ENCODE measurements at regions not wholly inside any gene's neighbourhood (a gene's known extent, or its start where the extent isn't known, plus 50 kb on each side); places are given as distances from the start of the nearest gene placed in this dataset.
"Not testable (repeated sequence)": the region's sequence is repeated elsewhere in the genome, so short reads cannot be mapped to it uniquely, and the experiment has no call there.

DNA sequence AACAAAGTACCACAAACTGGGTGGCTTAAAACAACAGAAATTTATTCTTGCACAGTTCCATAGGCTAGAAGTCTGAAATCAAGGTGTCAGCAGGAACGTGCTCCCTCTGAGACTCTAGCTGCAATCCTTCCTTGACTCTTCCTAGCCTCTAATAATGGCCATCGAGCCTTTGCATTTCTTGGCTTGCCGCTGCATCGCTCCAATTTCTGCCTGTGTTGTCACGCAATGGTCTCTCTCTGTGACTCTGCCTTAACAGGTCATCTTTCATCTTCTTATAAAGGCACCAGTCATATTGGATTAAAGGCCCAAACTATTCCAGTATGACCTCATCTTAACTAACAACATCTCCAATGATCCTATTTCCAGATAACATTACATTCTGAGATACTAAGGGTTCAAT lies 61.0 kb upstream of the FNDC3B start:
- H3K9me3 ChIP-seq (ENCODE audit: control insufficient read depth in 3 of 3, low read length in 3 of 3), result no peaks in the 10 kb centered on the region
- H3K9ac ChIP-seq (ENCODE audit: low read depth in 1 of 3, low read length in 3 of 3), result no peak overlapping the region
- no peaks in the 10 kb centered on the region for H3K27me3 ChIP-seq (ENCODE audit: control insufficient read depth in 3 of 3, insufficient read depth in 3 of 3, low read length in 3 of 3)
- no peak overlapping the region for H3K27ac ChIP-seq (ENCODE audit: low read depth, low read length)
- H3K4me3 ChIP-seq (ENCODE audit: low read length in 3 of 3), result no peak overlapping the region
- H3K36me3 ChIP-seq (ENCODE audit: control insufficient read depth in 3 of 3, insufficient read depth in 3 of 3, low read length in 3 of 3), result no peaks in the 10 kb centered on the region
- H3K4me1 ChIP-seq (ENCODE audit: control insufficient read depth in 3 of 3, insufficient read depth in 3 of 3, low read length in 3 of 3), result no peaks in the 10 kb centered on the region

DNA sequence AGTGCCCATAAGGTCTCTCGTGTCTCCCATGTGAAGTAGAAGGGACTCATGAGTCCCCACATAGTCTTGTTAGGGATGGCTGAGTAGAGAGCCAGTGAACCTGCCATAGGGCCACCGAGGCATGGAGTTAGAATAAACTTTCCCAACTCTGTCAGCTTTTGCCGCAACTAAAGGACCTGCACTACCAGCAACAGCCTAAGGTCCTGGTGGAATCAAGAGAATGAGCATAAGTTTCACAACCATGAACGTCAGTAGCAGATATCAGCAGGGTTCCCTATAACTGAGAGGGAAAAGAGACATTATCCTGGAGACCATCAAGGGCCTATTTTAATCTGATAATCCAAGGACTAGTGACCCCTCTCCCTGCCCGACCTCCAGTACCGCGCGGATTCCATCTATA lies 60.3 kb upstream of the FNDC3B start:
- no peak overlapping the region for H3K27ac ChIP-seq (ENCODE audit: low read depth, low read length)
- no peak overlapping the region for H3K4me3 ChIP-seq (ENCODE audit: low read length in 3 of 3)
- H3K9ac ChIP-seq (ENCODE audit: low read depth in 1 of 3, low read length in 3 of 3), result no peak overlapping the region
- H3K4me1 ChIP-seq (ENCODE audit: control insufficient read depth in 3 of 3, insufficient read depth in 3 of 3, low read length in 3 of 3), result no peaks in the 10 kb centered on the region
- H3K36me3 ChIP-seq (ENCODE audit: control insufficient read depth in 3 of 3, insufficient read depth in 3 of 3, low read length in 3 of 3), result no peaks in the 10 kb centered on the region
- no peaks in the 10 kb centered on the region for H3K27me3 ChIP-seq (ENCODE audit: control insufficient read depth in 3 of 3, insufficient read depth in 3 of 3, low read length in 3 of 3)
- H3K9me3 ChIP-seq (ENCODE audit: control insufficient read depth in 3 of 3, low read length in 3 of 3), result no peaks in the 10 kb centered on the region

DNA sequence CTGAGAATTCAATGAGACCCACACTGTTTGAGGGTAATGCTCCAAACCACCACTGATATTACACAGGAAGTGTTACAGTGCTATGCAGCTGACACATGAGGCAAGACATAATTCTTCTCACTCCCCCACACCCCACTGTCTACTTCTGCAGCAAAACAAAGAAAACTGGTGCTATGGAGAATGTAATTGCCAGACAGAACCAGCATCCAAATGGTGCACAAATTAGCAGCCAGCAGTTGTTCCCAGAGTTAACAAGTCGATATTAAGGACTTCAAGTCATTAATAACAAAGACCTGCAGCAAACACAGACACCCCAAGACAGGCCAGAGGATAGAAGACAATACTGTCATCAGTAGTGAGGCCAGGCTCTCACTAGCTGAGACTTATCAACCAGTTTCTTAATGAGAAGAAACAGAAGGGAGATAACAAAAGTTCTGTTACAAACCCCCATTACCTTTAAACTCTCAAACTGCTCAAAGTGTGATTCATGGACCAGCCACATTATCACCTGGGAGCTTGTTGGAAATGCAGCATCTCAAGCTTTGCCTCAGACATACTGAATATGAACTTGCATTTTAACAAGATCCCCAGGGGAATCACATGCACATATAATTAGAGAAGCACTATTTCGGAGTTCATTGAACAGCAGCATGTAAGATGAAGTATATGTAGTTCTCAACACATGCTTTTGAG lies 58.7 kb upstream of the FNDC3B start:
- Histone ChIP-seq H3K27me3 (ENCODE audit: control insufficient read depth in 3 of 3, insufficient read depth in 3 of 3, low read length in 3 of 3) (no peaks in the 10 kb centered on the region), H3K9me3 (ENCODE audit: control insufficient read depth in 3 of 3, low read length in 3 of 3) (no peaks in the 10 kb centered on the region), H3K9ac (ENCODE audit: low read depth in 1 of 3, low read length in 3 of 3) (no peak overlapping the region), H3K4me3 (ENCODE audit: low read length in 3 of 3) (no peak overlapping the region), H3K27ac (ENCODE audit: low read depth, low read length) (no peak overlapping the region), H3K4me1 (ENCODE audit: control insufficient read depth in 3 of 3, insufficient read depth in 3 of 3, low read length in 3 of 3) (no peaks in the 10 kb centered on the region), H3K36me3 (ENCODE audit: control insufficient read depth in 3 of 3, insufficient read depth in 3 of 3, low read length in 3 of 3) (no peaks in the 10 kb centered on the region)

- Histone ChIP-seq H3K27ac (ENCODE audit: low read depth, low read length) (no peak overlapping the region), H3K4me3 (ENCODE audit: low read length in 3 of 3) (no peak overlapping the region), H3K36me3 (ENCODE audit: control insufficient read depth in 3 of 3, insufficient read depth in 3 of 3, low read length in 3 of 3) (no peaks in the 10 kb centered on the region), H3K27me3 (ENCODE audit: control insufficient read depth in 3 of 3, insufficient read depth in 3 of 3, low read length in 3 of 3) (no peaks in the 10 kb centered on the region), H3K9ac (ENCODE audit: low read depth in 1 of 3, low read length in 3 of 3) (no peak overlapping the region), H3K4me1 (ENCODE audit: control insufficient read depth in 3 of 3, insufficient read depth in 3 of 3, low read length in 3 of 3) (no peaks in the 10 kb centered on the region), H3K9me3 (ENCODE audit: control insufficient read depth in 3 of 3, low read length in 3 of 3) (no peaks in the 10 kb centered on the region)
Observed at GRCh38 chr3:171981271-171981605, 58.1 kb upstream of the FNDC3B start.

DNA sequence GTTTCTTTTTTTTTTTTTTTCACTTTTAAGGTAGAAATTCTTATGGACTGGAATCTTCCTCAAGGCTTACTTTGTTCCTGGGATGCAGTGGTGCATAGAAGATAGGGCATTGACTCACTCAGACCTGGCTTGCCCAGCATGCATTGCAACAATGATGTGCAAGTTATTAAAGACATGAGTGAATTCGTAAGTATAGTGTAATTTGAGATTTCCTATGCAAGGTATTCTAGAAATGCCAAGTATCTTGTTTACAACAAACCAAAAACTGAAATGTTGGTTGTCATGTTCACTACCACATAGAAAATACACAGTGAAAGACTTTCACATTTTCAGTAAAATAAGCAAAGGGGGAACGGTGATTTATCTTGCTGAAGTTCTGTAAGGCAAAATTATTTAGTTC lies 56.5 kb upstream of the FNDC3B start:
- Histone ChIP-seq H3K27ac (ENCODE audit: low read depth, low read length) (no peak overlapping the region), H3K9me3 (ENCODE audit: control insufficient read depth in 3 of 3, low read length in 3 of 3) (no peaks in the 10 kb centered on the region), H3K4me1 (ENCODE audit: control insufficient read depth in 3 of 3, insufficient read depth in 3 of 3, low read length in 3 of 3) (no peaks in the 10 kb centered on the region)

GRCh38 chr3:171983685-171984084 lies 55.7 kb upstream of the FNDC3B start:
- H3K4me3 ChIP-seq (ENCODE audit: low read length in 3 of 3); H3K9ac ChIP-seq (ENCODE audit: low read depth in 1 of 3, low read length in 3 of 3); H3K4me1 ChIP-seq (ENCODE audit: control insufficient read depth in 3 of 3, insufficient read depth in 3 of 3, low read length in 3 of 3); H3K9me3 ChIP-seq (ENCODE audit: control insufficient read depth in 3 of 3, low read length in 3 of 3); H3K36me3 ChIP-seq (ENCODE audit: control insufficient read depth in 3 of 3, insufficient read depth in 3 of 3, low read length in 3 of 3); H3K27ac ChIP-seq (ENCODE audit: low read depth, low read length); H3K27me3 ChIP-seq (ENCODE audit: control insufficient read depth in 3 of 3, insufficient read depth in 3 of 3, low read length in 3 of 3): not testable (repeated sequence)

More for the DNA sequence above, 56.5 kb upstream of the FNDC3B start:
- H3K36me3 ChIP-seq (ENCODE audit: control insufficient read depth in 3 of 3, insufficient read depth in 3 of 3, low read length in 3 of 3), result no peaks in the 10 kb centered on the region
- no peak overlapping the region for H3K4me3 ChIP-seq (ENCODE audit: low read length in 3 of 3)
- no peak overlapping the region for H3K9ac ChIP-seq (ENCODE audit: low read depth in 1 of 3, low read length in 3 of 3)
- no peaks in the 10 kb centered on the region for H3K27me3 ChIP-seq (ENCODE audit: control insufficient read depth in 3 of 3, insufficient read depth in 3 of 3, low read length in 3 of 3)

DNA sequence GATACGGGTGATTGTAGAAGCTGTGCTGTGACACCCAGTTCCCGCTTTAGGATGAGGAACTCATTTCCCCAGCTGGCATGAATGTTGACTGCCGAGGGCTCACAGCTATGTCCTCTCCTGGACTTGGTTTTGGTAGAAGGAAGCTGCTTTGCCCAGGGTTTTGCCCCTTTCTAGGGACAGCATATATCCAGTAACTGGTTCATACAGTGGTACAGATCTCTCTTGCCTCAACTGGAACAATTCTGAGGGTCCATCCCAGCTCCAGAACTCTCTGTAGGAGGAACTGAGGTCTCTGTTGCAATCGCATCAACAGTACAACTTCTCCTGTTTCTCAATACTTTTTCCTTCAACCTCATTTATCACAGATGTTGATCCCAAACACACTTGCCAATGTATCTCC lies 54.5 kb upstream of the FNDC3B start:
- H3K27ac ChIP-seq (ENCODE audit: low read depth, low read length), result no peak overlapping the region
- no peak overlapping the region for H3K4me3 ChIP-seq (ENCODE audit: low read length in 3 of 3)
- no peaks in the 10 kb centered on the region for H3K4me1 ChIP-seq (ENCODE audit: control insufficient read depth in 3 of 3, insufficient read depth in 3 of 3, low read length in 3 of 3)
- no peaks in the 10 kb centered on the region for H3K27me3 ChIP-seq (ENCODE audit: control insufficient read depth in 3 of 3, insufficient read depth in 3 of 3, low read length in 3 of 3)
- H3K36me3 ChIP-seq (ENCODE audit: control insufficient read depth in 3 of 3, insufficient read depth in 3 of 3, low read length in 3 of 3), result no peaks in the 10 kb centered on the region
- H3K9ac ChIP-seq (ENCODE audit: low read depth in 1 of 3, low read length in 3 of 3), result no peak overlapping the region
- H3K9me3 ChIP-seq (ENCODE audit: control insufficient read depth in 3 of 3, low read length in 3 of 3), result no peaks in the 10 kb centered on the region

DNA sequence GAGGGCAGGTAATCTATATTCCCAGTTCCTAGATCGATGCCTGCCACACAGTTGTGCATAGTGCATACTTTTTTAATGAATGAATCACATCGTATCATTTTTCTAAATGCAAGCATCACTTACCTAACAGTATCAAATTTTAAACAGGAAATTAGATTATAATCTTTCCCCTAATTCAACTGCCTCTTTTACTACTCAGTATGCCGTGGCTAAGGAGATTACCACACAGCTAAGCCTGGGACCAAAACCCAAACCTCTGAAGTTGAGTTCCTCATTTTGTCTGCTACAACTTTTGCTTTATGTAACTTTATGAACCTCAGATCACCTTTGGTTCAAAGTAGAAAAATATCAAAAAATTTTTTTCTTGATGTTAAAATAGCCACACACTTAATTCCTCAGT lies 53.2 kb upstream of the FNDC3B start:
- Histone ChIP-seq H3K36me3 (ENCODE audit: control insufficient read depth in 3 of 3, insufficient read depth in 3 of 3, low read length in 3 of 3) (no peaks in the 10 kb centered on the region), H3K27ac (ENCODE audit: low read depth, low read length) (no peak overlapping the region), H3K9me3 (ENCODE audit: control insufficient read depth in 3 of 3, low read length in 3 of 3) (no peaks in the 10 kb centered on the region), H3K4me3 (ENCODE audit: low read length in 3 of 3) (no peak overlapping the region), H3K4me1 (ENCODE audit: control insufficient read depth in 3 of 3, insufficient read depth in 3 of 3, low read length in 3 of 3) (no peaks in the 10 kb centered on the region), H3K27me3 (ENCODE audit: control insufficient read depth in 3 of 3, insufficient read depth in 3 of 3, low read length in 3 of 3) (no peaks in the 10 kb centered on the region), H3K9ac (ENCODE audit: low read depth in 1 of 3, low read length in 3 of 3) (no peak overlapping the region)

GRCh38 chr3:171986757-171987518 lies 52.4 kb upstream of the FNDC3B start:
- no peak overlapping the region for H3K27ac ChIP-seq (ENCODE audit: low read depth, low read length)
- no peak overlapping the region for H3K9ac ChIP-seq (ENCODE audit: low read depth in 1 of 3, low read length in 3 of 3)
- no peak overlapping the region for H3K4me3 ChIP-seq (ENCODE audit: low read length in 3 of 3)
- no peaks in the 10 kb centered on the region for H3K27me3 ChIP-seq (ENCODE audit: control insufficient read depth in 3 of 3, insufficient read depth in 3 of 3, low read length in 3 of 3)
- H3K36me3 ChIP-seq (ENCODE audit: control insufficient read depth in 3 of 3, insufficient read depth in 3 of 3, low read length in 3 of 3), result no peaks in the 10 kb centered on the region
- no peaks in the 10 kb centered on the region for H3K9me3 ChIP-seq (ENCODE audit: control insufficient read depth in 3 of 3, low read length in 3 of 3)
- no peaks in the 10 kb centered on the region for H3K4me1 ChIP-seq (ENCODE audit: control insufficient read depth in 3 of 3, insufficient read depth in 3 of 3, low read length in 3 of 3)

Data from skeletal muscle tissue (tissue), 3 donors.